IPS-20b (cell line): ENCODE measurements at regions not wholly inside any gene's neighbourhood (a gene's known extent, or its start where the extent isn't known, plus 50 kb on each side); places are given as distances from the start of the nearest gene placed in this dataset.

Experiments
- H3K27ac ChIP-seq: one replicate; pipeline ENCODE4 v1.5.1; 2013; ENCODE audit warnings: low read length
- H3K27me3 ChIP-seq: 2 replicates; pipeline ENCODE4 v1.6.1; 2013; ENCODE audit warnings: mild to moderate bottlenecking, low read length, inconsistent platforms; ENCODE audit not compliant: insufficient read depth
- H3K36me3 ChIP-seq: 2 replicates; pipeline ENCODE4 v1.6.1; 2013; ENCODE audit warnings: low read depth, mild to moderate bottlenecking, inconsistent platforms, low read length, moderate library complexity; ENCODE audit not compliant: insufficient read depth
- H3K4me1 ChIP-seq: 2 replicates; pipeline ENCODE4 v1.6.1; 2013; ENCODE audit warnings: mild to moderate bottlenecking, control low read depth, inconsistent platforms, low read length, moderate library complexity; ENCODE audit not compliant: insufficient read depth
- H3K4me3 ChIP-seq: 2 replicates; pipeline ENCODE4 v1.5.1; 2013; ENCODE audit warnings: mild to moderate bottlenecking, low read length, inconsistent platforms
- H3K9ac ChIP-seq: 2 replicates; pipeline ENCODE4 v1.6.1; 2013; ENCODE audit warnings: low read depth, mild to moderate bottlenecking, inconsistent platforms, low read length, moderate library complexity
- H3K9me3 ChIP-seq: 2 replicates; pipeline ENCODE4 v1.6.1; 2013; ENCODE audit warnings: mild to moderate bottlenecking, low read depth, low read length, inconsistent platforms; ENCODE audit not compliant: insufficient read depth

- H3K27me3 ChIP-seq = no peaks in the 10 kb centered on the region
- H3K4me1 ChIP-seq = peaks cover 4% of the 10 kb centered on the region; the same call in 1 of the 2 replicates
- no peaks in the 10 kb centered on the region for H3K36me3 ChIP-seq
- H3K9ac ChIP-seq = no peak overlapping the region
- H3K27ac ChIP-seq = no peak overlapping the region
- H3K4me3 ChIP-seq = no peak overlapping the region
- no peaks in the 10 kb centered on the region for H3K9me3 ChIP-seq
Observed at GRCh38 chr16:86391486-86391885, 118.8 kb upstream of the FOXF1 start.

GRCh38 chr16:86391984-86392383 lies 118.3 kb upstream of the FOXF1 start:
- Histone ChIP-seq H3K4me3 (no peak overlapping the region), H3K9me3 (no peaks in the 10 kb centered on the region), H3K36me3 (no peaks in the 10 kb centered on the region), H3K4me1 (peaks cover 9% of the 10 kb centered on the region; the same call in 1 of the 2 replicates), H3K27me3 (no peaks in the 10 kb centered on the region), H3K9ac (no peak overlapping the region), H3K27ac (no peak overlapping the region)

DNA sequence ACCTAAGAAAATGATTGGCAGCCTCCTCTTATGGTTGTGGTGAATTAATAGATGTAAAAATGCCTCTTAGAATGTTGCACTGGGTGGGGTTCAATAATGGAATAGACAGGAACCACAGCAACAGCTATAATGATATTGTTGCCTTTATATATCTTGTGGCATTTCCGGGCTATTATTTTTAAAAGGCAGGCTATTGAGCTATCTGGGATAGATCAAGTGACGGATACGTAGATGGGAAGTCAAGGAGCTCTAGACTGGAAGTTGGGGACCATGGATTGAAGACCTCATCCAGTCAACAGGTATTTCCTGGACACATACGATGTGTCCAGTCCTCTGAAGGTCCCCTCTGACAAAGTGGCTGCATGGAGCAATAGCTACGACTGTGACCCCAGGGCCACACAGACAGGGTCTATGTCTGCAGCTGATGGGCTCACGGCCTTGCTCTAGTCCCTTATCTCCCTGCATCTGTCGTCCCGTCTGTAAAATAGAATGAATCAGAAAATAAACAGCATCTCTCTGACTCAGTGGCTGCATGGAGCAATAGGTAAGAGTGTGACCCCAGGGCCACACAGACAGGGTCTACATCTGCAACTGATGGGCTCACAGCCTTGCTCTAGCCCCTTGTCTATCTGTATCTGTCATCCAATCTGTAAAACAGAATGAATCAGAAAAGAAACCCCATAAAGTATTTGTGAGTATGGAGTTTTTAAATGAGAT lies 117.7 kb upstream of the FOXF1 start:
- no peak overlapping the region for H3K4me3 ChIP-seq
- H3K9me3 ChIP-seq = no peaks in the 10 kb centered on the region
- H3K4me1 ChIP-seq = peaks cover 10% of the 10 kb centered on the region; the same call in 1 of the 2 replicates
- H3K36me3 ChIP-seq = no peaks in the 10 kb centered on the region
- H3K27ac ChIP-seq = no peak overlapping the region
- no peaks in the 10 kb centered on the region for H3K27me3 ChIP-seq
- no peak overlapping the region for H3K9ac ChIP-seq

GRCh38 chr16:86393907-86394626 lies 116.3 kb upstream of the FOXF1 start:
- no peak overlapping the region for H3K4me3 ChIP-seq
- H3K36me3 ChIP-seq = no peaks in the 10 kb centered on the region
- no peak overlapping the region for H3K9ac ChIP-seq
- peaks cover 10% of the 10 kb centered on the region; the same call in 1 of the 2 replicates for H3K4me1 ChIP-seq
- no peaks in the 10 kb centered on the region for H3K9me3 ChIP-seq
- H3K27me3 ChIP-seq = no peaks in the 10 kb centered on the region
- H3K27ac ChIP-seq = no peak overlapping the region

DNA sequence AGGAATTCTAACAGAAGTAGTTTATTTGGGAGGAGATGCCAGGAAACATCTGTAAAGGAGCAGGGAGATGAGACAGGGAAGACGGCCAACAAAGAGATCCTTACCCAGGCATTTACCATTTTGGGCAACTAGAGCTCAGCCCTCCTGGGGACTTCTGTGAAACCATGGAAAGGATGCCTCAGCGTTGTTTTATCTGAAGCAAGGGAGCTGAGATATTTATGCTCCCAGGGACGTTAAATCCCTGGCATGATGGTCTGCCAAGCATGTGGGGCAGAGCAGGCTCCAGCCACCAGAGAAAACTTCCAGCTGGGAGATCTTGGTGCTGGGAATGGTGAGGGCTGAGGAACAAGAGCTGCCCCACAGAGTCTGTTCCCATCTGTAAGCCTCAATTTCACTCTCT lies 114.8 kb upstream of the FOXF1 start:
- Histone ChIP-seq H3K4me3 (no peak overlapping the region), H3K27me3 (no peaks in the 10 kb centered on the region), H3K9me3 (no peaks in the 10 kb centered on the region), H3K9ac (no peak overlapping the region), H3K36me3 (no peaks in the 10 kb centered on the region), H3K4me1 (peaks cover 10% of the 10 kb centered on the region; the same call in 1 of the 2 replicates), H3K27ac (no peak overlapping the region)

GRCh38 chr16:86396422-86396821 lies 113.9 kb upstream of the FOXF1 start:
- no peak overlapping the region for H3K9ac ChIP-seq
- peaks cover 10% of the 10 kb centered on the region; the same call in 1 of the 2 replicates for H3K4me1 ChIP-seq
- no peaks in the 10 kb centered on the region for H3K27me3 ChIP-seq
- no peak overlapping the region for H3K4me3 ChIP-seq
- H3K9me3 ChIP-seq = no peaks in the 10 kb centered on the region
- no peak overlapping the region for H3K27ac ChIP-seq
- H3K36me3 ChIP-seq = no peaks in the 10 kb centered on the region

- Histone ChIP-seq H3K27me3 (no peaks in the 10 kb centered on the region), H3K9me3 (no peaks in the 10 kb centered on the region), H3K9ac (no peak overlapping the region), H3K36me3 (no peaks in the 10 kb centered on the region), H3K4me1 (peaks cover 10% of the 10 kb centered on the region; the same call in 1 of the 2 replicates), H3K4me3 (no peak overlapping the region), H3K27ac (no peak overlapping the region)
Observed at GRCh38 chr16:86396901-86397311, 113.4 kb upstream of the FOXF1 start.

GRCh38 chr16:86398201-86398600 lies 112.1 kb upstream of the FOXF1 start:
- Histone ChIP-seq H3K4me1 (peaks cover 10% of the 10 kb centered on the region; the same call in 1 of the 2 replicates), H3K9me3 (no peaks in the 10 kb centered on the region), H3K27ac (no peak overlapping the region), H3K36me3 (no peaks in the 10 kb centered on the region), H3K9ac (no peak overlapping the region), H3K27me3 (no peaks in the 10 kb centered on the region), H3K4me3 (no peak overlapping the region)

- H3K36me3 ChIP-seq = no peaks in the 10 kb centered on the region
- H3K27ac ChIP-seq = no peak overlapping the region
- H3K9ac ChIP-seq = no peak overlapping the region
- H3K4me1 ChIP-seq = peaks cover 10% of the 10 kb centered on the region; the same call in 1 of the 2 replicates
- H3K4me3 ChIP-seq = no peak overlapping the region
- no peaks in the 10 kb centered on the region for H3K27me3 ChIP-seq
- no peaks in the 10 kb centered on the region for H3K9me3 ChIP-seq
Observed at GRCh38 chr16:86398622-86399021, 111.7 kb upstream of the FOXF1 start.

- Histone ChIP-seq H3K4me3 (no peak overlapping the region), H3K4me1 (peaks cover 10% of the 10 kb centered on the region; the same call in 1 of the 2 replicates), H3K9ac (no peak overlapping the region), H3K27ac (no peak overlapping the region), H3K36me3 (no peaks in the 10 kb centered on the region), H3K27me3 (no peaks in the 10 kb centered on the region), H3K9me3 (no peaks in the 10 kb centered on the region)
Observed at GRCh38 chr16:86401126-86401525, 109.2 kb upstream of the FOXF1 start.

- Histone ChIP-seq H3K4me3 (no peak overlapping the region), H3K9me3 (no peaks in the 10 kb centered on the region), H3K27ac (no peak overlapping the region), H3K9ac (no peak overlapping the region), H3K36me3 (no peaks in the 10 kb centered on the region), H3K27me3 (no peaks in the 10 kb centered on the region), H3K4me1 (no peaks in the 10 kb centered on the region)
Observed at GRCh38 chr16:86403085-86403484, 107.2 kb upstream of the FOXF1 start.
